ENCODE measurements at regions not wholly inside any gene's neighbourhood (a gene's known extent, or its start where the extent isn't known, plus 50 kb on each side); places are given as distances from the start of the nearest gene placed in this dataset.

DNA sequence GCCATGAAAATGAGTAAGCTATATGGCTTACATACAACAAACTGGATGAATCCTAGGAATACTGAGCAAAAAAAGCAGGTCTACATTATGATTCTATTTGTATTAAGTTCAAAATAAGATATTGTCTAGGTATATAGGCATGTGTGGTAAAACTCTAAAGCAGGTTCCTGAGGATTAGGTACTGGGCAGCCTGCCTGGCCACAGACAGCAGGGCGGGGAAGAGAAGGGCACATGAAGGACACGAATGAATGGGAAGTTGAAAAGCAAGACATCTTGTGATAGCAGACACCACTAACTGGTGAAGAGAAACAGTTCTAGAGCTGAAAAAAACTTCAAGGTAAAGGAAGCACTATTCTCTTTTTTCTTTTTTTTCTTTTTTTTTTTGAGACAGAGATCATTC is 72.6 kb upstream of the SLC4A11 start:
- TF ChIP-seq CTCF (conservative IDR thresholded peaks at IDR 0.05; ENCODE audit: low read depth, low read length), result no peak
- no peak for TF ChIP-seq EZH2phosphoT487 (IDR thresholded peaks at IDR 0.05; ENCODE audit: borderline replicate concordance, low read length)
